Testis (tissue), 2 donors: ENCODE measurements at regions not wholly inside any gene's neighbourhood (a gene's known extent, or its start where the extent isn't known, plus 50 kb on each side); places are given as distances from the start of the nearest gene placed in this dataset.

Experiments
- DNase-seq: peaks from one replicate; pipeline ENCODE4 v3.0.0-alpha.2; 2019
- H3K27ac ChIP-seq, 2 donors: fragments of 200-600 bp; sonication (generic); one replicate each; pipeline ENCODE4 v1.5.1; 2019
- H3K27me3 ChIP-seq: fragments of 200-600 bp; sonication (generic); one replicate; pipeline ENCODE4 v1.5.1; 2019
- H3K36me3 ChIP-seq: fragments of 200-600 bp; sonication (generic); one replicate; pipeline ENCODE4 v1.5.1; 2017; ENCODE audit warnings: low read depth; ENCODE audit errors: missing control alignments
- H3K4me1 ChIP-seq: fragments of 200-600 bp; sonication (generic); one replicate; pipeline ENCODE4 v1.5.1; 2019
- H3K4me3 ChIP-seq, 2 donors: fragments of 200-600 bp; sonication (generic); one replicate each; pipeline ENCODE4 v1.5.1; 2017 to 2019
- H3K9me3 ChIP-seq: fragments of 200-600 bp; sonication (generic); one replicate; pipeline ENCODE4 v1.5.1; 2017
- CTCF ChIP-seq, 3 experiments: fragments of 450-650 bp in 2 of 3; fragments of 200-600 bp in 1 of 3; sonication (generic) in 1 of 3; IDR thresholded peaks; one replicate each; pipeline ENCODE4 v1.5.1; 2016 to 2019; ENCODE audit warnings: antibody characterized with exemption in 3 of 3, mild to moderate bottlenecking in 2 of 3, moderate library complexity in 1 of 3
- POLR2A ChIP-seq: fragments of 450-650 bp; IDR thresholded peaks from one replicate; pipeline ENCODE4 v1.6.1; 2017; ENCODE audit warnings: antibody characterized with exemption, mild to moderate bottlenecking, moderate library complexity
- WGBS, 2 donors: methylation state at CpG; one replicate each; pipeline ENCODE4 v1.1.5; 2018; 5-methylcytosine and 5-hydroxymethylcytosine counted together
- intact Hi-C: fragments of 100-400 bp; cut with DNase I; formaldehyde crosslinking; loops from one replicate; pipeline ENCODE4 v1.15.1; 2023; ENCODE audit warnings: low total_unique reads

DNA sequence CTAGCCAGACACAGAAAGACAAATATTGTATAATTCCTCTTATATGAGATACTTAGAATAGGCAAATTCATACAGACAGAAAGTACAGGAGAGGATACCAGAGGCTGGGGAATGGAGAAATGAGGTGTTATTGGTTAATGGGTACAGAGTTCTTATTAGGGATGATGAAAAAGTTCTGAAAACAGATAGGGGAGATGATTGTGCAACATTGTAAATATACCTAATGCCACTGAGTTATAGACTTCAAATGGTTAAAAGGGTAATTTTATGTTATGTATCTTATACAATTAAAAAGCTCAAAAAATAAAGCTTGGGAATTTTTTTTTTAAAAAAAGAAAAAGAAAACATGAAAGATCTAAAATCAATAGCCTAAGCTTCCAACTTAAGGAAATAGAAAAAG, 98.8 kb upstream of the TECRL start:
- no peaks in the 10 kb centered on the region for H3K36me3 ChIP-seq
- H3K4me3 ChIP-seq, result no peak overlapping the region
- no peak for TF ChIP-seq POLR2A
- no peak for TF ChIP-seq CTCF (IDR thresholded peaks at IDR 0.05)
- H3K9me3 ChIP-seq, result no peaks in the 10 kb centered on the region
- intact Hi-C loops, result no loop called here
- DNase-seq, result no peak
- H3K27ac ChIP-seq, result no peak overlapping the region
- H3K27me3 ChIP-seq, result no peaks in the 10 kb centered on the region
- H3K4me1 ChIP-seq, result no peaks in the 10 kb centered on the region

DNA sequence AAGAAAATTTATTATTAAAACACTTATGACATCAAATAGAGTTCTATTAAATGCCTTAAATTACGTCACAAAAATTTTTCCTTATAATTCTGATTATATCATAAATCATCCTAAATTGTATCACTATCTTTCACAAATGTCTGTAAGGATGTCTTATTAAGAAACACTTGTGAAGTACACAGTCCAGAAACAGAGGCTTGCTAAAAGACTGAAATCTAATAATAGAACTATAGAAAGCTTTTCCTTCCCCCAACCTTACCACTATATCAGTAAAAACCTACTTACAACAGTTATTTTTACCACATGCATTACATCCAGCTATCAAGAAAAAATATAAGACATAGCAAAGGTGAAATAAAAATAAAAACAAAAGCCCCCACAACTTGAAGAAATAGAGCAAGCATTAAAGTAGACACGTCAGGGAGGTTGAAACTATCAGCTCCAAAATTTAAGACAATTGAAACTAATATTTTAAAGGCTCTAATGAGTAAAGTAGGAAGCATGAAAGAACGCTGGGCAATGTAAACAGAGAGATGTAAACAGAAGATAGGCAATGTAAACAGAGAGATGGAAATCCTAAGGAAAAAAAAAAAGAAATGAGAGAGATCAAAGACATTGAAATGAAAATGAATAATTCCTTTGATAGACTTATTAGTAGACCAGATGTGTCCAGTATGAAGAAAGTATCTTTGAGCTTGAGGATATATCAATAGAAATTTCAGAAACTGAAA, 94.9 kb upstream of the TECRL start:
- no peak for TF ChIP-seq POLR2A
- no peak for TF ChIP-seq CTCF (IDR thresholded peaks at IDR 0.05)
- no peak for DNase-seq
- H3K4me3 ChIP-seq, result no peak overlapping the region
- no peaks in the 10 kb centered on the region for H3K9me3 ChIP-seq
- no peaks in the 10 kb centered on the region for H3K4me1 ChIP-seq
- no peaks in the 10 kb centered on the region for H3K27me3 ChIP-seq
- H3K36me3 ChIP-seq, result no peaks in the 10 kb centered on the region
- intact Hi-C loops, result no loop called here
- 67 to 69% methylated on average over 3 of the region's 3 CpGs for WGBS, 2 donors
- H3K27ac ChIP-seq, result no peak overlapping the region

DNA sequence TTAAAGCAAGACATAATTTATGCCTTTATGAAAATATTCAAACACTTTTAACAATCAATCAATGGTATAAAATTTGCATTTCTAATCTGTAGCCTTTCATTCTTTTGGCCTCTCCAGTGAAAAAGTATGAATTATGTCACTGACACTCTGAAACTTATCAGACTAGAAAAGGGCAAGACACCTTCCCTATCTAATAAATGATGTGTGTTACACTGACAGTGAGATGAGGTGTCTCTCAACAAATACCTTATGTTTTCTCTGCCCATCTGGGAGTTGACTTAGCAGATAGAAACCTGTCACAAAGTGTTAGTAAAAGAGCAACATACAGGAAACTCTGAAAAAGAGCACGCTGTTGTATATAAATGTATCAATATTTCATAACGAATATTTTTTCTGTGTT, 94.2 kb upstream of the TECRL start:
- intact Hi-C loops, result no loop called here
- Histone ChIP-seq H3K36me3 (no peaks in the 10 kb centered on the region), H3K27me3 (no peaks in the 10 kb centered on the region), H3K4me1 (no peaks in the 10 kb centered on the region), H3K27ac (no peak overlapping the region), H3K4me3 (no peak overlapping the region), H3K9me3 (no peaks in the 10 kb centered on the region)
- DNase-seq, result no peak
- TF ChIP-seq POLR2A, result no peak
- no peak for TF ChIP-seq CTCF (IDR thresholded peaks at IDR 0.05)
- WGBS, 2 donors, result 63 to 73% methylated on average over 2 of the region's 2 CpGs

- Histone ChIP-seq H3K4me3 (no peak overlapping the region), H3K36me3 (no peaks in the 10 kb centered on the region), H3K9me3 (no peaks in the 10 kb centered on the region), H3K27ac (no peak overlapping the region), H3K27me3 (no peaks in the 10 kb centered on the region), H3K4me1 (no peaks in the 10 kb centered on the region)
- 21 to 22% methylated on average over 1 of the region's 1 CpG for WGBS, 2 donors
- DNase-seq, result no peak
- TF ChIP-seq POLR2A (no peak), CTCF (IDR thresholded peaks at IDR 0.05) (no peak)
- intact Hi-C loops, result no loop called here
These were observed 88.2 kb upstream of the TECRL start for GRCh38 chr4:64497491-64497890.

GRCh38 chr4:64495946-64496345, 86.7 kb upstream of the TECRL start:
- Histone ChIP-seq H3K27me3 (no peaks in the 10 kb centered on the region), H3K36me3 (no peaks in the 10 kb centered on the region), H3K4me3 (no peak overlapping the region), H3K4me1 (no peaks in the 10 kb centered on the region), H3K9me3 (no peaks in the 10 kb centered on the region), H3K27ac (no peak overlapping the region)
- WGBS, 2 donors, result 82 to 93% methylated on average over 1 of the region's 1 CpG
- intact Hi-C loops, result no loop called here
- no peak for DNase-seq
- no peak for TF ChIP-seq POLR2A
- no peak for TF ChIP-seq CTCF (IDR thresholded peaks at IDR 0.05)
